A549 (cell line): ENCODE measurements at regions not wholly inside any gene's neighbourhood (a gene's known extent, or its start where the extent isn't known, plus 50 kb on each side); places are given as distances from the start of the nearest gene placed in this dataset.

ENCODE experiments used
- ATAC-seq, 2 experiments: fragments of 200-7000 bp in 1 of 2; fragments of >200 bp in 1 of 2; cut with Nextera tagmentation in 1 of 2; cut with Tn5 transposase in 1 of 2; 3 replicates each; pipeline versions ENCODE4 v1.8.0 to v1.9.1; 2018 to 2020; ENCODE audit warnings: mild to moderate bottlenecking in 1 of 2, moderate library complexity in 1 of 2
- CTCF ChIA-PET: fragments of 300-600 bp; sonication (Branson Sonifier 250); formaldehyde crosslinking; extraction: SDS; loops from one replicate; lab custom pipeline; 2021; ENCODE audit warnings: antibody characterized with exemption, inconsistent platforms; lab: Yijun Ruan, JAX
- POLR2A ChIA-PET: fragments of 350-600 bp; formaldehyde crosslinking; extraction: SDS; loops from one replicate; lab custom pipeline; 2021; ENCODE audit warnings: antibody characterized with exemption, inconsistent platforms; lab: Yijun Ruan, JAX
- DNase-seq, 2 experiments: peaks; one replicate each; pipeline versions ENCODE4 v3.0.0 to v3.0.0-alpha.2; 2011 to 2016; ENCODE audit warnings: low read depth in 1 of 2, low spot score in 1 of 2
- FAIRE-seq: peaks from 2 replicates; lab custom pipeline; 2011; peaks lifted over from hg19 to GRCh38; lab: Jason Lieb, UNC
- H3K27ac ChIP-seq, 2 experiments: fragments of >200 bp; sonication (Bioruptor Twin); formaldehyde crosslinking; 3 replicates each; pipeline ENCODE4 v1.5.1; 2016 to 2017
- H3K4me1 ChIP-seq: fragments of >200 bp; sonication (Bioruptor Twin); formaldehyde crosslinking; 3 replicates; pipeline ENCODE4 v1.6.1; 2016
- H3K4me2 ChIP-seq: fragments of >200 bp; sonication (Bioruptor Twin); formaldehyde crosslinking; 3 replicates; pipeline ENCODE4 v1.6.1; 2016
- H3K4me3 ChIP-seq: fragments of >200 bp; sonication (Bioruptor Twin); formaldehyde crosslinking; 3 replicates; pipeline ENCODE4 v1.5.1; 2016
- H3K9me3 ChIP-seq: fragments of >200 bp; sonication (Bioruptor Twin); formaldehyde crosslinking; 3 replicates; pipeline ENCODE4 v1.6.1; 2016
- CEBPB ChIP-seq, 2 experiments: fragments of >200 bp in 1 of 2; sonication (Bioruptor Twin) in 1 of 2; formaldehyde crosslinking in 1 of 2; IDR thresholded peaks; 2 replicates each; pipeline ENCODE4 v1.6.1; 2012 to 2016
- CHD2 ChIP-seq: fragments of 150-350 bp; IDR thresholded peaks from 2 replicates; pipeline ENCODE4 v1.6.1; 2014; ENCODE audit warnings: low read length; ENCODE audit not compliant: partially characterized antibody
- EHF ChIP-seq: fragments of 250-450 bp; sonication (Bioruptor Pico); IDR thresholded peaks from 2 replicates; pipeline ENCODE4 v1.5.0; 2020; ENCODE audit warnings: mild to moderate bottlenecking
- EP300 ChIP-seq, 2 experiments: fragments of >200 bp; sonication (Bioruptor Twin); formaldehyde crosslinking; IDR thresholded peaks; 2 replicates in 1 of 2; 3 replicates in 1 of 2; pipeline ENCODE4 v1.6.1; 2016 to 2017
- FOSL2 ChIP-seq, 2 experiments: fragments of 450-650 bp in 1 of 2; fragments of >200 bp in 1 of 2; sonication (Bioruptor Twin) in 1 of 2; formaldehyde crosslinking; IDR thresholded peaks; 2 replicates each; pipeline versions ENCODE4 v1.5.0 to v1.6.1; 2016 to 2020; ENCODE audit warnings: mild to moderate bottlenecking in 1 of 2, moderate library complexity in 1 of 2
- GATA3 ChIP-seq: IDR thresholded peaks from 2 replicates; pipeline ENCODE4 v1.6.1; 2012; ENCODE audit warnings: borderline replicate concordance
- HDAC2 ChIP-seq: fragments of 200-600 bp; sonication (generic); IDR thresholded peaks from 2 replicates; pipeline ENCODE4 v1.6.1; 2016
- HMGXB4 ChIP-seq: fragments of 250-450 bp; sonication (Bioruptor Pico); IDR thresholded peaks from 2 replicates; pipeline ENCODE4 v1.5.0; 2021; ENCODE audit warnings: mild to moderate bottlenecking, moderate library complexity, borderline replicate concordance
- JUN ChIP-seq, 2 experiments: fragments of >200 bp; sonication (Bioruptor Twin); formaldehyde crosslinking; IDR thresholded peaks; 2 replicates in 1 of 2; 3 replicates in 1 of 2; pipeline ENCODE4 v1.6.1; 2016 to 2017
- MAX ChIP-seq: IDR thresholded peaks from 2 replicates; pipeline ENCODE4 v1.6.1; 2012
- MAZ ChIP-seq: fragments of 150-350 bp; IDR thresholded peaks from 2 replicates; pipeline ENCODE4 v1.6.1; 2014; ENCODE audit warnings: antibody characterized with exemption, low read depth, low read length, borderline replicate concordance
- MYC ChIP-seq: IDR thresholded peaks from 2 replicates; pipeline ENCODE4 v1.6.1; 2012; ENCODE audit warnings: mild to moderate bottlenecking, inconsistent platforms, low read length, improper control_type of control experiment, borderline replicate concordance
- NPAS2 ChIP-seq: fragments of 250-450 bp; sonication (Bioruptor Pico); IDR thresholded peaks from 2 replicates; pipeline ENCODE4 v1.8.0; 2022; ENCODE audit warnings: mild to moderate bottlenecking, moderate library complexity, borderline replicate concordance
- NR3C1 ChIP-seq: fragments of >200 bp; sonication (Bioruptor Twin); formaldehyde crosslinking; IDR thresholded peaks from 3 replicates; pipeline ENCODE4 v1.6.1; 2017
- RCOR1 ChIP-seq: fragments of 150-350 bp; IDR thresholded peaks from 2 replicates; pipeline ENCODE4 v1.6.1; 2014; ENCODE audit warnings: antibody characterized with exemption, low read length, low read depth
- REST ChIP-seq: fragments of 200-600 bp; sonication (generic); IDR thresholded peaks from 2 replicates; pipeline ENCODE4 v1.6.1; 2016; ENCODE audit warnings: antibody characterized with exemption, mild to moderate bottlenecking, moderate library complexity
- RFX5 ChIP-seq: fragments of 450-650 bp; IDR thresholded peaks from 2 replicates; pipeline ENCODE4 v1.7.1; 2014; ENCODE audit warnings: antibody characterized with exemption, mild to moderate bottlenecking, moderate library complexity
- RNF2 ChIP-seq: fragments of 200-600 bp; sonication (generic); IDR thresholded peaks from 2 replicates; pipeline ENCODE4 v1.6.1; 2016; ENCODE audit warnings: low read depth, mild to moderate bottlenecking, antibody characterized with exemption, moderate library complexity, borderline replicate concordance
- SREBF2 ChIP-seq: fragments of 450-650 bp; IDR thresholded peaks from 2 replicates; pipeline ENCODE4 v1.6.1; 2014; ENCODE audit warnings: mild to moderate bottlenecking, moderate library complexity
- ZC3H11A ChIP-seq: fragments of 450-650 bp; IDR thresholded peaks from 2 replicates; pipeline ENCODE4 v1.6.1; 2014; ENCODE audit warnings: antibody characterized with exemption, mild to moderate bottlenecking
- ZFP36 ChIP-seq: fragments of 450-650 bp; IDR thresholded peaks from 2 replicates; pipeline ENCODE4 v1.6.1; 2014; ENCODE audit warnings: borderline replicate concordance; ENCODE audit not compliant: partially characterized antibody
- ZSCAN20 ChIP-seq: fragments of 250-450 bp; sonication (Bioruptor Pico); IDR thresholded peaks from 2 replicates; pipeline ENCODE4 v1.8.0; 2022; ENCODE audit warnings: mild to moderate bottlenecking, moderate library complexity
- WGBS: methylation state at CpG from one replicate; pipeline ENCODE4 v1.1.6; 2017; ENCODE audit errors: missing lambda C conversion rate; 5-methylcytosine and 5-hydroxymethylcytosine counted together
- TF ChIP-seq, protein P1 (sequence below): fragments of 150-350 bp; IDR thresholded peaks from 2 replicates; pipeline ENCODE4 v1.6.1; 2014; ENCODE audit warnings: low read depth, mild to moderate bottlenecking, low read length
- TF ChIP-seq, protein P2 (sequence below): fragments of >200 bp; sonication (Bioruptor Twin); formaldehyde crosslinking; IDR thresholded peaks from 2 replicates; pipeline ENCODE4 v1.6.1; 2016
- TF ChIP-seq, protein P3 (sequence below): fragments of 450-650 bp; IDR thresholded peaks from 2 replicates; pipeline ENCODE4 v1.6.1; 2014; ENCODE audit warnings: antibody characterized with exemption
- TF ChIP-seq, protein P4 (sequence below): IDR thresholded peaks from 2 replicates; pipeline ENCODE4 v1.6.1; 2012

DNA sequence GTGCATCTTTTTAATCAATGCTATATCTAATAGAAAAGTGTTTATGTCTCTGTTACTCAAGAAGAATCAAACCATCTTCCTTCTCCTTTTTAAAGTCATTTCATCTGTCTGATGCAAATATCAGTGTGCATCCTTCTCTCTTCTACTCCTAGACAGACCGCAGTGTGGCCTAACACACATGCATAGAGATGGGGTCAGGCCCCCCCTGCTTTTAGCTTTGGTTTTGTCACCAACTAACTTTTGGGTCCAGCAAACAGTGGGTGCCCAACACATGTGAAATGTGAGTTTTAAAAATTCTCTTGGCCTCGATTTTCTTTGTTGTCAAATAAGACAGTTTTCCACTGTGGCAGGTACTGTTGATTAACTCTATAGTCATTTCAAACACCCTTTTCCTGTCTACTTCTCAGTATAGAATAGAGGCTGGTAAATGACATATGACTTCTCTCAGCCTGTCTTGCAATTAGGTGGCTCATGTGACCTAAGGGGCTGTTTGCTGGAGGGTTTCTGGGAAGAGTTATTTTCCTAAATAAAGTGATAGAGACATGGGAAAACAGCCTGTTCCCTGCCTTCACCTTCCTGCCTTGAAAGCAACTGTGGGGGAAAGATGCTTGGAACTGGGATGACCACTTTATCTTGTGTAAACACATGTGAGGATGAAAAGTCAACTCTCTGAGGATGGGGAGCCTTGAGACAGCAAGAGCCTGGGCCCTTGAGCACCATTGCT is 65.7 kb upstream of the DARS1 start:
- ChIA-PET CTCF (interaction anchor here (0.5 kb wide), 1 partner anchor 21 kb away, joined by 4 read pairs; no protein-coding TSS in a partner anchor), POLR2A (no interaction called here)
- H3K4me2 ChIP-seq, result no peak overlapping the region
- no peaks in the 10 kb centered on the region for H3K9me3 ChIP-seq
- ATAC-seq (no peak), DNase-seq (no peak), FAIRE-seq (no peak)
- H3K4me3 ChIP-seq, result no peak overlapping the region
- WGBS, result 41% methylated on average over 2 of the region's 2 CpGs
- H3K4me1 ChIP-seq, result no peaks in the 10 kb centered on the region
- TF ChIP-seq CHD2 (no peak), REST (no peak), EHF (CRISPR knock-in tag) (no peak), NPAS2 (no peak), RFX5 (no peak), FOSL2 (IDR thresholded peaks at IDR 0.05) (no peak), FOSL2 (CRISPR knock-in tag; IDR thresholded peaks at IDR 0.05) (no peak), MYC (no peak), MAX (no peak), ZFP36 (no peak), GATA3 (no peak), SREBF2 (no peak), CEBPB (IDR thresholded peaks at IDR 0.05) (no peak)
- TF ChIP-seq, protein P1, sequence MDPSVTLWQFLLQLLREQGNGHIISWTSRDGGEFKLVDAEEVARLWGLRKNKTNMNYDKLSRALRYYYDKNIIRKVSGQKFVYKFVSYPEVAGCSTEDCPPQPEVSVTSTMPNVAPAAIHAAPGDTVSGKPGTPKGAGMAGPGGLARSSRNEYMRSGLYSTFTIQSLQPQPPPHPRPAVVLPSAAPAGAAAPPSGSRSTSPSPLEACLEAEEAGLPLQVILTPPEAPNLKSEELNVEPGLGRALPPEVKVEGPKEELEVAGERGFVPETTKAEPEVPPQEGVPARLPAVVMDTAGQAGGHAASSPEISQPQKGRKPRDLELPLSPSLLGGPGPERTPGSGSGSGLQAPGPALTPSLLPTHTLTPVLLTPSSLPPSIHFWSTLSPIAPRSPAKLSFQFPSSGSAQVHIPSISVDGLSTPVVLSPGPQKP, result no peak
- TF ChIP-seq, protein P2, sequence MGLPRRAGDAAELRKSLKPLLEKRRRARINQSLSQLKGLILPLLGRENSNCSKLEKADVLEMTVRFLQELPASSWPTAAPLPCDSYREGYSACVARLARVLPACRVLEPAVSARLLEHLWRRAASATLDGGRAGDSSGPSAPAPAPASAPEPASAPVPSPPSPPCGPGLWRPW, result no peak
- TF ChIP-seq, protein P3, sequence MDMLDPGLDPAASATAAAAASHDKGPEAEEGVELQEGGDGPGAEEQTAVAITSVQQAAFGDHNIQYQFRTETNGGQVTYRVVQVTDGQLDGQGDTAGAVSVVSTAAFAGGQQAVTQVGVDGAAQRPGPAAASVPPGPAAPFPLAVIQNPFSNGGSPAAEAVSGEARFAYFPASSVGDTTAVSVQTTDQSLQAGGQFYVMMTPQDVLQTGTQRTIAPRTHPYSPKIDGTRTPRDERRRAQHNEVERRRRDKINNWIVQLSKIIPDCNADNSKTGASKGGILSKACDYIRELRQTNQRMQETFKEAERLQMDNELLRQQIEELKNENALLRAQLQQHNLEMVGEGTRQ, result no peak
- H3K27ac ChIP-seq, result no peak overlapping the region

- no peak for FAIRE-seq
- TF ChIP-seq RCOR1 (no peak), RNF2 (no peak), MAZ (no peak), RFX5 (no peak), HMGXB4 (CRISPR knock-in tag) (no peak), EP300 (IDR thresholded peaks at IDR 0.05) (no peak), ZC3H11A (no peak), JUN (IDR thresholded peaks at IDR 0.05) (no peak), EHF (CRISPR knock-in tag) (no peak), ZSCAN20 (CRISPR knock-in tag) (no peak), CHD2 (no peak), NR3C1 (no peak), HDAC2 (no peak)
- TF ChIP-seq, protein P4, sequence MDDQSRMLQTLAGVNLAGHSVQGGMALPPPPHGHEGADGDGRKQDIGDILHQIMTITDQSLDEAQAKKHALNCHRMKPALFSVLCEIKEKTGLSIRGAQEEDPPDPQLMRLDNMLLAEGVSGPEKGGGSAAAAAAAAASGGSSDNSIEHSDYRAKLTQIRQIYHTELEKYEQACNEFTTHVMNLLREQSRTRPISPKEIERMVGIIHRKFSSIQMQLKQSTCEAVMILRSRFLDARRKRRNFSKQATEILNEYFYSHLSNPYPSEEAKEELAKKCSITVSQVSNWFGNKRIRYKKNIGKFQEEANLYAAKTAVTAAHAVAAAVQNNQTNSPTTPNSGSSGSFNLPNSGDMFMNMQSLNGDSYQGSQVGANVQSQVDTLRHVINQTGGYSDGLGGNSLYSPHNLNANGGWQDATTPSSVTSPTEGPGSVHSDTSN, result no peak
Observed at GRCh38 chr2:136049991-136050920, 64.8 kb upstream of the DARS1 start.

More at GRCh38 chr2:136049991-136050920, 64.8 kb upstream of the DARS1 start:
- ChIA-PET CTCF (no interaction called here), POLR2A (no interaction called here)
- no peaks in the 10 kb centered on the region for H3K9me3 ChIP-seq
- H3K27ac ChIP-seq, result no peak overlapping the region
- ATAC-seq, result no peak
- H3K4me3 ChIP-seq, result no peak overlapping the region
- DNase-seq, result no peak
- H3K4me2 ChIP-seq, result no peak overlapping the region
- 15% methylated on average over 3 of the region's 3 CpGs for WGBS
- H3K4me1 ChIP-seq, result no peaks in the 10 kb centered on the region
